HG03175 (cell line): ENCODE measurements at regions not wholly inside any gene's neighbourhood (a gene's known extent, or its start where the extent isn't known, plus 50 kb on each side); places are given as distances from the start of the nearest gene placed in this dataset.
A peak's percentile ranks its signal among the peaks of the same experiment; 100 is the strongest.
"Not testable (repeated sequence)": the region's sequence is repeated elsewhere in the genome, so short reads cannot be mapped to it uniquely, and the experiment has no call there.

Source experiments
- ATAC-seq: cut with Tn5 transposase; IDR thresholded peaks from one replicate; pipeline ENCODE4 v1.9.1; 2021; ENCODE audit warnings: mild to moderate bottlenecking, moderate library complexity; ENCODE audit not compliant: unreplicated experiment

DNA sequence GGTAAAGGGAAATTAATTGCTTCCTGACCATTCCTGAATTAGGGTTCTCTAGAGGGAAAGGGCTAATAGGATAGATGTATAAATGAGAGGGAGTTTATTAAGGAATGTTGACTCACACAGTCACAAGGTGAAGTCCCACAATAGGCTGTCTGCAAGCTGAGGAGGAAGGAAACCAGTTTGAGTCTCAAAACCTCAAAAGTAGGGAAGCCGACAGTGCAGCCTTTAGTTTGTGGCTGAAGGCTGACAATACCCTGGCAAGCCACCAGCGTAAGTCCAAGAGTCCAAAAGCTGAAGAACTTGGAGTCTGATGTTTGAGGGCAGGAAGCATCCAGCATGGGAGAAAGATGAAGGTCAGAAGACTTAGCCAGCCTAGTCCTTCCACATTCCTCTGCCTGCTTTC, 1340.8 kb downstream of the RPIA start:
- not testable (repeated sequence) for ATAC-seq

DNA sequence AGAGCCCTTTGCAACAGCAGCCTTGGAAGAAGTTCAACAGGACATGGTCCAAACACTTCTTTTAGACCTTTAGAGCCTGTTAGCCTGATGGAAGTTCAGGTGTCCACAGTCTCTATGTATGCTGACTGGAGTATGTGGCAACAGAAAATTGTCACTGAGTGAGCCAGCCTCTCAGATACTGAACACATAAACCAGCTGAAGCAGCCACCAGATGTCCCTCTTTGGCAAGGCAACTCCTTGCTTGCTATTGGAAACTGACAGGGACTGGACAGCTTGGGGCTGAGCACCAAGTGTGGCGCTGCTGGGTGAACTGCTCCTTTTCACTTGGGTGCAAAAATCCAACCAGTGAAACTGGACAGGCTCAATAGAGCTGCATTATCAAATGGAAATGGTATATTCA, 1344.9 kb downstream of the RPIA start:
- ATAC-seq, result not testable (repeated sequence)

DNA sequence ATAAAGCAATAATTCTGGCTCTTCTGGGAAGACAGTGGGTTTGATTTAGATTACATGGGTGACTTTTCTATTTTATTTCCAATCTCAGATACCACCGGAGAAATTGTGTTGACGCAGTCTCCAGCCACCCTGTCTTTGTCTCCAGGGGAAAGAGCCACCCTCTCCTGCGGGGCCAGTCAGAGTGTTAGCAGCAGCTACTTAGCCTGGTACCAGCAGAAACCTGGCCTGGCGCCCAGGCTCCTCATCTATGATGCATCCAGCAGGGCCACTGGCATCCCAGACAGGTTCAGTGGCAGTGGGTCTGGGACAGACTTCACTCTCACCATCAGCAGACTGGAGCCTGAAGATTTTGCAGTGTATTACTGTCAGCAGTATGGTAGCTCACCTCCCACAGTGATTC, 1347.6 kb downstream of the RPIA start:
- ATAC-seq, result not testable (repeated sequence)

DNA sequence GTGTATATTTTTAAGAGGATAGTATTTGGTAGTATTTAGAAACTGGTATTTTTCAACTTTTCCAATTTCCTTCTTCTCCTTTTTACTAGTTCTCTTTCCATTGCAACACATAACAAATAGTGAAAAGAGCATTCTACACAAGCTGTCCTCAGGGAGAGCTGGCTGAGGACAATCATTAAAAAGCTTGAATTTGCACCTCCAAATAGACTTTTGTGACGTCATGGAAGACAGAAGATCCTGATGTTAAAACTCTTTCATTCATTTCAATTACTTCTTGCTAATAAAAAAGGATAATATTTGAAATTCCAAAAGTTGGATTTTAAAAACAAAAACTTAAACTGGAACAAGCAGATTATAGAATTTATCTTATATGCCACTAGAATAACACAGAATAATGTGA, 1356.3 kb downstream of the RPIA start:
- ATAC-seq, result not testable (repeated sequence)

DNA sequence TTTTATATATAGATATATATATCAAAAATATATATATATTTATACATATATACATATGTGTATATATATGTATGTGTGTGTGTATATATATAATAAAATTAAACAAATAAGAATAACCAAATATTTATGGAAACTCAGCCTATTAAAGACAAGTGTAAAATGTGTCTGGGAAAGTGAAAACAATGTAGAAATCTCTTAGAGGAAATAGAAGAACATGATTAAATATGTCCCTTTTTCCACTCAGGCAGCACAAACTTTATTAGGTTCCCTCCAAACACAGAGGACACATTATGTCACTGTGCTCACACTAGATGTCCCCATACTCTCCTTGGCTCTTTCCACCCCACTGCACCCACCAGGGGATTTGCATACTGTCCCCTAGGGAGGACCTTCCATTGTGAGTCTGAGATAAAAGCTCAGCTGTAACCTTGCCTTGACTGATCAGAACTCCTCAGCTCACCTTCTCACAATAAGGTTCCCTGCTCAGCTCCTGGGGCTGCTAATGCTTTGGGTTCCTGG, 1360.7 kb downstream of the RPIA start:
- ATAC-seq, result not testable (repeated sequence)

DNA sequence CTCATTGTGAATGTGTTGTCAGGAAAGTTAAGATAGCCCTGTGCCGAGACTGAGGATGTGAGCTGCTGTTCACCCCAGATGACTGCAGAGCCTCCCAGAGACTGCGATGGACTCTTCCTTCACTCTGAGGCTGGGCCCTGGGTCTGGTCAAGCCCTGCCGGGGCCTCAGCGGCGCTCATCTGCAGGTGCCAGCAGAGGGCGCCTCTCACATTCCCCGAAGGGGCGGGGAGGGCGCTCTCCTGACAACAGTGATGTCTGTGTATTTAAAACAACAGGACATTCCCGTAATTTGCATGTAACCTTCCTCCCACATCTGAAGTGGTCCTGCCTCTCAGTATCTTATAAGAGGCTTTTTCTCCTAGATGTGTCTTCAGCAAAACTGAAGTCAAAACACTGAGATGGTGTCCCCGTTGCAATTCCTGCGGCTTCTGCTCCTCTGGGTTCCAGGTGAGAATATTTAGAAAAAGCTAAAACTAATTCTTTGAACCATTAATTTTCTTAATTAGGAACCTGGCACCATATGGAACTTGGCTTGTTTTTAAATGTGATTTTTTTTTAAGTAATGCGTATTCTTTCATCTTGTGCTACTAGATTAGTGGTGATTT, 1377.9 kb downstream of the RPIA start:
- ATAC-seq, result peak; percentile 68

DNA sequence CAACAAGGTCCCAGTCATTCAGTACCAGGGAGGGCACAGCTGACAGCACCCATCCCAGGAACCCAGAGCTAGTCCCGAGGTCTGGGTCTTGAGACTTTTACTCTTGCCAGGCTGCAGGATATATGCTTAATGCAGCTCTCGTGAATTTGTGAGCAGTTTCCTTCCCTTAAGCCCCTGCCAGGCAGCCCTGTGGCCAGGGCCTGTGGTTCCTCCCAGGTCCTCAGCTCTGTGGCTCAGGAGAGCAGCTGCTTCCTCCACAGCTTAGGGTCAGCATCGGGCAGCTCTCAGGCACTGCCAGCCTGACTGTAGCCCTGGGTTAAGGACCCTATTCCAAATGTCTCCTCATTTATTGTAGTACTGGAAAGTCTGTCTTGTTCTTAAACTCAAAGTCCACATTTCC, 1384.8 kb downstream of the RPIA start:
- no peak for ATAC-seq

DNA sequence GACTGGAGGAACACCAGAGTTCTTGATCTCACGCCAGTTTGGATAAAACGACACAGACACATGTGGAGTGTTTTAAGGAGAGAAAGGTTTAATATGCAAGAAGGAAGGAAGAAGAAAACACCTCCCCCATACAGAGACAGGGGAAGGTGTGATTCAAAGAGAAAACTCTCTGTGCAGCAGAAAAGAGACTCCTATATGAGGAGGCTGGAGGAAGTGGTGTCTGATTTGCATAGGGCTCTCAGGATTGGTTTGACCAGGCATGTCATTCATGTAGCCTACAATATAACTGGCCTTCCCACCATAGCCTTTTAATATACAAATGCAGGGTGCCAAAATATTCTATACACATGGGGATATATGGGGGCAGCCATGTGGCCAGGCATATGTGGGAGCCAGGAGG, 1386.5 kb downstream of the RPIA start:
- ATAC-seq, result no peak

DNA sequence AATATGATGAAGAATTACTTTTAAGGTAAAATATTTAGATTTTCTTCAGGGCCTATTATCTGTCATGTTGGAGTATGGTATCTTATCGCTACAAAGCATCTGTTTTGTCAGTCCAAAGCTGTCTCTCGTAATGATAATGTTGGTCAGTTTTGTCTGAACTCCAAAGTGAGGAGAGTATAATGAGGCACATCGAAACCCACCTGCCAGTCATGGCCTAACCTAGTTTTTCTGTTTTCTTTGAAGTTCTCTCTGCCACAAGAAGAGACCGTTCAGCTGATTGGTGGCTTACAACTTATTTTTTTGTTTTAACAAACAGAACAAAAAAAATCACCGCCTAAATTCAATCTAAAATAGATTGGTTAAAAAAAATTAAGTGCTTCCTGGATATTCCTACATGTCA, 1387.9 kb downstream of the RPIA start:
- ATAC-seq, result no peak

DNA sequence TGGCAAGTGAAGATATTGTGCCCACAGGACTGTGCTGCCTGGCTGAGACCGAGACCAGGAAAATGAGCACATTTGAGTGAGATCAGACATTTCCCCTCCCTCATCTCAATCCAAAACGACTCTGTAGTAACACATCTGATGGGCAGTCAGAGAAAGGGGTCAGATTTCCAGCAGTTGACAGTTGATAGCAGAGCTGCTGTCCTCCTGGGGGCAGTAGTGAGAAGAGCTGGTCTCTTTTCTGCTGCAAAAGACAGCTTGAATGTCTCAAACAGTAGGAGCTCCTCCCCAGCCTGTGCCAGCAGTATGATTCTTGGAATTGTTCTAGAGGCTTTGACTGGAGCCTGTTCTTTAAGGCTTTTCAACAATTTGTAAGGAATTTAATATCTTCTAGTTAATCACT, 1396.3 kb downstream of the RPIA start:
- not testable (repeated sequence) for ATAC-seq

DNA sequence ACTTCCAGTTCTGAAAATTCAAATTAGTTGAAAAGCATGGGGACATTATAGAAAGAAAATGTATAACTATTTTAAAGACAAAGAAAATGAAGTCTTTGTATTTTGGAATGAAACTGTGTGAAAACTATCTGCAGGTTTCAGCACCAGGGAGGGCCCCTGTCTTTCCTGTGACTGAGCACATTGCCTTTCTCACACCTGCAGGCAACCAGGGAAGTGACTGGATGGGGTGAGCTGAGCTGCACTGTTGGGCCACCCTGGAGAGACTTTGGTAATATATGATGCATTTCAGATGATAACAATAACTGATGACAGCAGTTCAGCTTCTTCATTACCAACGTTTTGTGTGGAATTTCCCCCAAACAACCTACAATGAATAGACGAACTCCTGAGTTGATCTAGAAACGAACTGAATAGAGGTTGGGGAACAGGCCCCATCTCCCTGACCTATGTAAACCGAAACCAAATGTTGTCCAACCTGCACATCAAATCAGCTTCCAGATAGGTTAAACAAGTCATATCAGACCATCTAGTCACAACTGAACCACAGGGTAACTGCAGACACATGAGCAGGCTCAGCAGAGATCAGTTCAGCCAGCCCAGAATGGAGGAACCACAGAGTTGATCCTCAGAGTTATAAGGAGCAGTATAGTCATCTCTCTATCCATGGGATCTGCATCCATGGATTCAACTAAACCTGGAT, 1402.2 kb downstream of the RPIA start:
- not testable (repeated sequence) for ATAC-seq

DNA sequence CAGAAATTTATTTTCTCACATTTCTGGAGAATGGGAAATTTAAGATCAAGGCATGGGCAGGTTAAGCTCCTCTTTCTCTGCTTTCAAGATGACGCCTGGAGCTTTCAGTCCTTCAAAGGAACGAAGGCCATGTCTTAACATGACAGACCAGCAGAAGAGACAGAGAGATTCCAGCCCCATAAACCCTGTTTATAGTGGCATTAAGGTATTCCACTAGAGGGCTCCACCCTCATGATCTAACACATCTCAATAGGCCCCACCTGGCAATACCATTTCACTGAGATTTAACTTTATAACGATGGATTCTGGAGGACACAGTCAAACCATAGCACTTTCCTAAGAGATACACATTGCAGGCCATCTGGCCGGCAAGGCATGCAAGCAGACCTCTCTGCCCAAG, 1406.1 kb downstream of the RPIA start:
- not testable (repeated sequence) for ATAC-seq

DNA sequence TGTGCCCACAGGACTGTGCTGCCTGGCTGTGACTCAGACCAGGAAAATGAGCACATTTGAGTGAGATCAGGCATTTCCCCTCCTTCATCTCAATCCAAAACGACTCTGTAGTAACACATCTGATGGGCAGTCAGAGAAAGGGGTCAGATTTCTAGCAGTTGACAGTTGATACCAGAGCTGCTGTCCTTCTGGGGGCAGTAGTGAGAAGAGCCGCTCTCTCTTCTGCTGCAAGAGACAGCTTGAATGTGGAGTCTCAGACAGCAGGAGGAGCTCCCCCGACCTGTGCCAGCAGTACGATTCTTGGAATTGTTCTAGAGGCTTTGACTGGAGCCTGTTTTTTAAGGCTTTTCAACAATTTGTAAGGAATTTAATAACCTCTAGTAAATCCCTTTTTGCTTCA, 1413.7 kb downstream of the RPIA start:
- ATAC-seq, result not testable (repeated sequence)

DNA sequence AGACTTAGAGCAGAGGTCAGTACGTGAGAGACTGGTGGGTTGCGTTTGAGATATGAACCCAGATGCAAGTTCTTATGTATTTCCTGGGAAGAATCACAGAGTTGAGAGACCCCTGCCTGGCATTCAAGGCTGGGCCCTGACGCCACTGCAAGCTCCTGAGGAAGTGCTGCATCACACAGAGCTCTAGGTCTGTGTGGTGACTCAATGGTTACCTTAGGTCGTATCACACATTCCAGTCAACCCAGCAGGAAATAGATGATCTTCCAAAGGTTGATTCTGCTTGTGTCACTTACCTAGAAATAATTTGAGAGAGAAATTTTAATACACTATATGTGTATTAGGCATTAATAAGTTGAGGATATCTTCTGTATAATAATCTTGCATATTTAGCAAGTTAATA, 1431.9 kb downstream of the RPIA start:
- not testable (repeated sequence) for ATAC-seq

DNA sequence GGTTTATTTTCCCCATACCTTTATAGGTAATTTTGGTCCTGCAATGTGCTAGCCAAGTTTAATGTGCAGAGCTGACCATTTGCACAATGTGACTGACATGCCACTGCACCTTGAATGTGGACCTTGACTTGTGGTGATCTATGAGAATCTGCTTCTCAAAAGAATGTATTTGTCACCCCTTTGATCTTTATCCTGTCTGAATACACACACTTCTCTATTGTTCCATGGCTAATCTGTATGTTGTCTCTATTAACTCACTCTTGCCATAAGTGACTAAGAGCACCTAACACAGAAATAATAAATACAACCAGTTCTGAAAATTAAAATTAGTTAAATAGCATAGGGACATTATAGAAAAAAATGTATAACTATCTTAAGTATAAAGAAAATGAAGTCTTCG, 1447.6 kb downstream of the RPIA start:
- not testable (repeated sequence) for ATAC-seq

DNA sequence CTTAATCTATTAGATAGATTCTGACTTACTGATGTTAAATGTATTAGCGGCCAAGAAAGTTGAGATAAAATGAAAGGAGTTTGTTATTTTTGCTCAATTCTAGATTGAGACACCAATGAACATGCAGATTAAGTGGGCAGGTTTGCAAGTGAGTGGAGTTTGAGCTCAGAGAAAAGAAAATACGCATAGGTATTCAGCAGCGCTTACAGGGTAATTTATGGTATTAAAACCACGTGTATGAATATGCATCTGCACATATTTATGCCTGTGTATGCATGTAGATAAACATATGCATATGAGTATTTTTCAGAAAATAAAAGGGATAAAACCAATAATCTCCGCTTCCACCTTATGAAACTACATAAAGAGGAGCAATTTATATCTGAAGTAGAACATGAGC, 1450.1 kb downstream of the RPIA start:
- ATAC-seq, result not testable (repeated sequence)

DNA sequence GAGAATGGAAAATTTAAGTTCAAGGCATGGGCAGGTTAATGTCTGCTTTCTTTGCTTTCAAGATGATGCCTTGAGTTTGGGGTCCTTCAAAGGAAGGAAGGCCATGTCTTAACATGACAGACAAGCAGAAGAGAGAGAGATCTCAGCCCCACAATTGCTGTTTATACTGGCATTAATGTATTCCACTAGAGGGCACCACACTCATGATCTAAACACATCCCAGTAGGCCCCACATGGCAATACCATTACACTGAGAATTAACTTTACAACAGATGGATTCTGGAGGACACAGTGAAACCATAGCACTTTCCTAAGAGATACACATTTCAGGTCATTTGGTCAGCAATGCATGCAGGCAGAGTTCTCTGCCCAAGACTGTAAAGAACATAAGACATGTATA, 1460.3 kb downstream of the RPIA start:
- peak; percentile 83 for ATAC-seq

DNA sequence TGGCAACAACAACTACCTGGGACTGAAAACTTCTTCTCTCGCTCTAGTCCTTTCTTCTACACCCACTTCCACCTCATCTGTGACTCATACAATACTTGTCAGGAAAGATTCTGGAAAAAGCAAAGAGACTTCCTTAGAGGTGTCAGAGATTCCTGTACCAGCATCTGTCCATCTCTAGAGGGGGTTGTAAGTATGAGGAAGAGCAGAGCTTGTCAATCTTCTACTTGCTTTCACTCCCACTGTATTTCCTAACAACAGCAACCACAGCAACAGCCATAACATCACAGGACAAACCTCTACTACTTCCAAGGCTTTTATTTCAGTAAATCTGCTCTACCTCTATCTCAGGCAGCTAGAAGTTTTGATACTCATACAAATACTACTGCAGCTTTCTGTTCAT, 1479.5 kb downstream of the RPIA start:
- ATAC-seq, result not testable (repeated sequence)

DNA sequence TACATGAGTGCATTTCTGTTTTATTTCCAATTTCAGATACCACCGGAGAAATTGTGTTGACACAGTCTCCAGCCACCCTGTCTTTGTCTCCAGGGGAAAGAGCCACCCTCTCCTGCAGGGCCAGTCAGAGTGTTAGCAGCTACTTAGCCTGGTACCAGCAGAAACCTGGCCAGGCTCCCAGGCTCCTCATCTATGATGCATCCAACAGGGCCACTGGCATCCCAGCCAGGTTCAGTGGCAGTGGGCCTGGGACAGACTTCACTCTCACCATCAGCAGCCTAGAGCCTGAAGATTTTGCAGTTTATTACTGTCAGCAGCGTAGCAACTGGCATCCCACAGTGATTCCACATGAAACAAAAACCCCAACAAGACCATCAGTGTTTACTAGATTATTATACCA, 1481.6 kb downstream of the RPIA start:
- not testable (repeated sequence) for ATAC-seq

DNA sequence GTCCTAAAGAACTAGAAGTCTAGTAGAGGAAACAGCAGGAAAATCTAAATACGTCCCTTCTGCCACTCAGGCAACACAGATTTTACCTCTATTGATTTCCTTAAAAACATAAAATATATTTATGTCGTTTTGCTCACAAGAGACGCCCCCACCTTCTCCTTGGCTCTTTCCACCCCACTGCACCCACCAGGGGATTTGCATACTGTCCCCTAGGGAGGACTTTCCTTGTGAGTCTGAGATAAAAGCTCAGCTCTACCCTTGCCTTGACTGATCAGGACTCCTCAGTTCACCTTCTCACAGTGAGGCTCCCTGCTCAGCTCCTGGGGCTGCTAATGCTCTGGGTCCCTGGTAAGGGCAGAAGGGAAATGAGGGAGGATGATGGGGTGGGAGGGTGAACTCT, 1488.1 kb downstream of the RPIA start:
- not testable (repeated sequence) for ATAC-seq

DNA sequence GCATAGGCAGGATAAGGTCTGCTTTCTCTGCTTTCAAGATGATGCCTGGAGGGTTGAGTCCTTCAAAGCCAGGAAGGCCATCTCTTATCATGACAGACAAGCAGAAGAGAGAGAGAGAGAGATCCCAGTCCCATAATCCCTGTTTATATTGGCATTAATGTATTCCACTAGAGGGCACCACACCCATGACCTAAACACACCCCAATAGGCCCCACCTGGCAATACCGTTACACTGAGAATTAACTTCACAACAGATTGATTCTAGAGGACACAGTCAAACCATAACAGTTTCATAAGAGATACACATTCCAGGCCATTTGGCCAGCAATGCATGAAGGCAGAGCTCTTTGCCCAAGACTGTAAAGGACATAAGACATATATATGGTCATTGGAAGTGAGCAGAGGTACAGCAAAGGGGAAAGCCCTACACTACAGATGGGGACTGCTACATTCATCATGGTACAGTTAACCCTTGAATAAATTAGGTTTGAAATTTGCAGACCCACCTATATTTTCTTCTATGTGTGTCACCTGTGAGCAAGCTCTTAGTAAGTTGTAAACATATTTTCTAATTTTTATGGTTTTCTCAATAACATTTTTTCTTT, 1516.1 kb downstream of the RPIA start:
- no peak for ATAC-seq

DNA sequence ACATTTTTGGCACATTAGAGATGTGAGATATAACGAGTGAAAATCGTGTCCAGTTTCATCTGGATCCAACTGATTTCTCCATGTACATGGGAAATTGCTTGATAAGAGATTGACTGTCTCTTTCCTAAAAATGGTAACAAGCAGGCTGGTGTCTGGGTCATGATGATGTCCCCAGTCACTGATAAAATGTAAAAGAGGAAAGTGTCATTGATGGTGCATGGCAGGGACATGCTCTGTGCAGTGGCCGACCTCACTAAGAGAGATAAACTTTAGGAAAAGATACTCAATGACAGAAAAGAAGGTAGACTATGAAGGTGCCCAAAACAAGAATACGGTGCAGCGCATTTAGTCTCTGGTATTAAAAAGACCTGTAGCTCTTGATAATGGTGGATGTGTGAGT, 1517.5 kb downstream of the RPIA start:
- ATAC-seq, result no peak
